Left ventricle myocardium inferior (tissue), 1 donor: ENCODE measurements at regions not wholly inside any gene's neighbourhood (a gene's known extent, or its start where the extent isn't known, plus 50 kb on each side); places are given as distances from the start of the nearest gene placed in this dataset.

Experiments
- DNase-seq: peaks from one replicate; pipeline ENCODE4 v3.0.0-alpha.2; 2020
- H3K27ac ChIP-seq: fragments of 200-600 bp; replicated peaks from 2 replicates; pipeline ENCODE4 v1.8.0; 2021
- H3K27me3 ChIP-seq: fragments of 200-600 bp; 2 replicates; pipeline ENCODE4 v1.8.0; 2021; ENCODE audit warnings: low read depth
- H3K36me3 ChIP-seq: fragments of 200-600 bp; 2 replicates; pipeline ENCODE4 v1.8.0; 2021
- H3K4me1 ChIP-seq: fragments of 200-600 bp; 2 replicates; pipeline ENCODE4 v1.8.0; 2021
- H3K4me3 ChIP-seq: fragments of 200-600 bp; 2 replicates; pipeline ENCODE4 v1.8.0; 2021; ENCODE audit warnings: mild to moderate bottlenecking, moderate library complexity
- H3K9me3 ChIP-seq: fragments of 200-600 bp; replicated peaks from 2 replicates; pipeline ENCODE4 v1.8.0; 2021
- CTCF ChIP-seq: fragments of 200-600 bp; IDR thresholded peaks from 2 replicates; pipeline ENCODE4 v1.8.0; 2021; ENCODE audit warnings: antibody characterized with exemption, mild to moderate bottlenecking, borderline replicate concordance
- intact Hi-C: fragments of 100-400 bp; cut with micrococcal nuclease; formaldehyde crosslinking; loops from one replicate; pipeline ENCODE4 v1.11.0; 2022
- donor health status: DM: no; HTN: yes; CAD: no; lungs with severe emphysema.

DNA sequence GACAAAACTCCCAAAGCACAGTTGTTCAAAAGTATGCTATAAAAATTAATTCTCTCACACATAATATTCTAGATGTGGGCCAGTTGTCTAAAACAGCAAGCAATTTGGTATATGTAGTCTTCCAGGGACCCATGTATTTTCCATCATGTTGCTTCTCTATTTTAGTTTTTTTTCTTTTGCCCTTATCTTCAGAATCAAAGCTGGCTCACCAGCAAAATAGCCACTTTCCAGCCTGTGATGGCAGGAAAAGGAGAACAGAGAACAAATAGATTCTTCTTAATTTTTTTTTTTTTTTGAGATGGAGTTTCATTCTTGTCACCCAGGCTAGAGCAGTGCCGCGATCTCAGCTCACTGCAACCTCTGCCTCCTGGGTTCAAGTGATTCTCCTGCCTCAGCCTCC, 680.8 kb upstream of the TENM3 start:
- intact Hi-C loops = no loop called here
- Histone ChIP-seq H3K9me3 (peaks cover 4% of the 10 kb centered on the region), H3K27me3 (no peaks in the 10 kb centered on the region), H3K4me1 (no peaks in the 10 kb centered on the region), H3K4me3 (no peak overlapping the region), H3K36me3 (no peaks in the 10 kb centered on the region), H3K27ac (no peak overlapping the region)
- no peak for TF ChIP-seq CTCF
- no peak for DNase-seq

- Histone ChIP-seq H3K36me3 (no peaks in the 10 kb centered on the region), H3K4me1 (no peaks in the 10 kb centered on the region), H3K4me3 (no peak overlapping the region), H3K9me3 (peaks cover 4% of the 10 kb centered on the region), H3K27ac (no peak overlapping the region), H3K27me3 (no peaks in the 10 kb centered on the region)
- intact Hi-C loops = no loop called here
- DNase-seq = no peak
- no peak for TF ChIP-seq CTCF
Measured at GRCh38 chr4:181564625-181565024, 678.6 kb upstream of the TENM3 start.

DNA sequence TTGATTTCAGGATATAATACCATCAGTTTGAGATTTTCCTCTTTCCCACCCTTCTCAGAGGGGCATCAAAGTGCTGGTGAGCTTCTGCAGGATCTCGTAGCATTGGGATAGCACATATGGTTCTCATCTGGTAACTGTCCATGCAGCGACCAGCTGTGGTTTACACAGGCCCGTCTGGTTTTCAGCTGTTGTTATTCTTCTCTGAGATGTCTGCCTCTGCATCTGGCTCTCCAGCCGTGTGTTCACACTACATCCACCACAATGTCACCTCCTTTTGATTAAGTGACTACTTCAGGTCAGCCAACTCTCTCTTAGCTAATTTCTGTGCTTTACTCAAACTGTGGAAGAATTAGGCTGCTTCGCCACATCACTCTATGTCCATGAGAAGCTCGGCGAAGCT, 676.7 kb upstream of the TENM3 start:
- intact Hi-C loops = no loop called here
- no peak overlapping the region for H3K4me3 ChIP-seq
- H3K4me1 ChIP-seq = no peaks in the 10 kb centered on the region
- H3K36me3 ChIP-seq = no peaks in the 10 kb centered on the region
- H3K27ac ChIP-seq = no peak overlapping the region
- H3K27me3 ChIP-seq = no peaks in the 10 kb centered on the region
- no peaks in the 10 kb centered on the region for H3K9me3 ChIP-seq
- peak; percentile 19 for DNase-seq
- TF ChIP-seq CTCF = no peak

- Histone ChIP-seq H3K4me1 (no peaks in the 10 kb centered on the region), H3K36me3 (no peaks in the 10 kb centered on the region), H3K27me3 (no peaks in the 10 kb centered on the region), H3K9me3 (no peaks in the 10 kb centered on the region), H3K27ac (no peak overlapping the region), H3K4me3 (no peak overlapping the region)
- intact Hi-C loops = no loop called here
- TF ChIP-seq CTCF = peak; percentile 60
- DNase-seq = no peak
Measured at GRCh38 chr4:181569553-181569952, 673.6 kb upstream of the TENM3 start.

- no peaks in the 10 kb centered on the region for H3K27me3 ChIP-seq
- H3K36me3 ChIP-seq = no peaks in the 10 kb centered on the region
- no peak for TF ChIP-seq CTCF
- no peak for DNase-seq
- H3K27ac ChIP-seq = no peak overlapping the region
- no peaks in the 10 kb centered on the region for H3K4me1 ChIP-seq
- no peaks in the 10 kb centered on the region for H3K9me3 ChIP-seq
- intact Hi-C loops = no loop called here
- H3K4me3 ChIP-seq = no peak overlapping the region
Measured at GRCh38 chr4:181578911-181579310, 664.3 kb upstream of the TENM3 start.

DNA sequence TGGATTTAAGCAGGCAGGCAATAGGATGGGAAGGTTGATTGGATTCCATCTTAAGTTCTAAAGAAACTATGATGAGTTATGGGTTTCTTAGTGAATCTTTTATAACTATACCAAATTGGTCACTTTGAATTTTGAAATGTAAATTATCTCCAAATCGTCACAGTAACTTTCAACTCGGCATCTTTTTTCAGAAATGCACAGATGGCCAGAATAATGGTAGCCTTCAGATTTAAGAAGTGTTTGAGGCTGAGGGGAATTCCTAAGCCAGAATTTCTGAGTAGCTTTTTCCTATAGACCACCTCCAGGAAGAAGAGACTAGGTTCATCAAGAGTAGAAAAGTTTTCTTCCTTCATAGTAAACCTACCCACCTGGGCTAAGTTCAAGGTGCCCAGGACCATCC, 663.7 kb upstream of the TENM3 start:
- no peak overlapping the region for H3K4me3 ChIP-seq
- H3K27ac ChIP-seq = no peak overlapping the region
- H3K4me1 ChIP-seq = no peaks in the 10 kb centered on the region
- no peak for DNase-seq
- TF ChIP-seq CTCF = no peak
- intact Hi-C loops = no loop called here
- H3K27me3 ChIP-seq = no peaks in the 10 kb centered on the region
- H3K36me3 ChIP-seq = no peaks in the 10 kb centered on the region
- no peaks in the 10 kb centered on the region for H3K9me3 ChIP-seq
